ENCODE measurements at regions not wholly inside any gene's neighbourhood (a gene's known extent, or its start where the extent isn't known, plus 50 kb on each side); places are given as distances from the start of the nearest gene placed in this dataset.

DNA sequence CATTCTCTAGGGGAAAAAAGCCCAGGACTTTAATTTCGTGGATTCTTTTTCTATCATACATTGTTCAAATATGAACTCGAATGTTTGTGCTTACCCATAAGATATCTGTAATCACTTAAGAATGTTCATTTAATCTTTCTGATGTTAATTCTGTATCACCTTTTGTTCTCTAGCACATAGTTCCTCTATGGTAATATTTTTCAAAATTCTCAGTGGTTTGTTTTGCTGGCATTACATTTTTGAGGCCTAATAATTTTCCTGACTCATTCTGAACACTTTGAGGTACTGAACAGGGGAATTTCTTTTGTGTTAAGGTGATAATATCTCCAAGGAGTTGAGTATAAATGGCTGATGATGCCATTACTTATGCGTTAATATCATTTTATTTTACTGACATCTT lies 490.7 kb upstream of the PITX2 start (continued):
- TF ChIP-seq, protein P1, sequence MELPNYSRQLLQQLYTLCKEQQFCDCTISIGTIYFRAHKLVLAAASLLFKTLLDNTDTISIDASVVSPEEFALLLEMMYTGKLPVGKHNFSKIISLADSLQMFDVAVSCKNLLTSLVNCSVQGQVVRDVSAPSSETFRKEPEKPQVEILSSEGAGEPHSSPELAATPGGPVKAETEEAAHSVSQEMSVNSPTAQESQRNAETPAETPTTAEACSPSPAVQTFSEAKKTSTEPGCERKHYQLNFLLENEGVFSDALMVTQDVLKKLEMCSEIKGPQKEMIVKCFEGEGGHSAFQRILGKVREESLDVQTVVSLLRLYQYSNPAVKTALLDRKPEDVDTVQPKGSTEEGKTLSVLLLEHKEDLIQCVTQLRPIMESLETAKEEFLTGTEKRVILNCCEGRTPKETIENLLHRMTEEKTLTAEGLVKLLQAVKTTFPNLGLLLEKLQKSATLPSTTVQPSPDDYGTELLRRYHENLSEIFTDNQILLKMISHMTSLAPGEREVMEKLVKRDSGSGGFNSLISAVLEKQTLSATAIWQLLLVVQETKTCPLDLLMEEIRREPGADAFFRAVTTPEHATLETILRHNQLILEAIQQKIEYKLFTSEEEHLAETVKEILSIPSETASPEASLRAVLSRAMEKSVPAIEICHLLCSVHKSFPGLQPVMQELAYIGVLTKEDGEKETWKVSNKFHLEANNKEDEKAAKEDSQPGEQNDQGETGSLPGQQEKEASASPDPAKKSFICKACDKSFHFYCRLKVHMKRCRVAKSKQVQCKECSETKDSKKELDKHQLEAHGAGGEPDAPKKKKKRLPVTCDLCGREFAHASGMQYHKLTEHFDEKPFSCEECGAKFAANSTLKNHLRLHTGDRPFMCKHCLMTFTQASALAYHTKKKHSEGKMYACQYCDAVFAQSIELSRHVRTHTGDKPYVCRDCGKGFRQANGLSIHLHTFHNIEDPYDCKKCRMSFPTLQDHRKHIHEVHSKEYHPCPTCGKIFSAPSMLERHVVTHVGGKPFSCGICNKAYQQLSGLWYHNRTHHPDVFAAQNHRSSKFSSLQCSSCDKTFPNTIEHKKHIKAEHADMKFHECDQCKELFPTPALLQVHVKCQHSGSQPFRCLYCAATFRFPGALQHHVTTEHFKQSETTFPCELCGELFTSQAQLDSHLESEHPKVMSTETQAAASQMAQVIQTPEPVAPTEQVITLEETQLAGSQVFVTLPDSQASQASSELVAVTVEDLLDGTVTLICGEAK (IDR thresholded peaks at IDR 0.05; ENCODE audit: borderline replicate concordance) = no peak
- TF ChIP-seq CHD1 (IDR thresholded peaks at IDR 0.05; ENCODE audit: low read depth, low read length) (no peak), CHD2 (IDR thresholded peaks at IDR 0.05; ENCODE audit: borderline replicate concordance, low read depth, low read length) (no peak), FOS (IDR thresholded peaks at IDR 0.05; ENCODE audit: borderline replicate concordance, extremely low read depth, insufficient read length) (no peak), MEF2B (IDR thresholded peaks at IDR 0.05; ENCODE audit: partially characterized antibody, poor library complexity, severe bottlenecking) (no peak), RUNX3 (IDR thresholded peaks at IDR 0.05; ENCODE audit: low read length) (no peak), YY1 (IDR thresholded peaks at IDR 0.05; ENCODE audit: low read depth, low read length) (no peak)
- TF ChIP-seq, protein P2, sequence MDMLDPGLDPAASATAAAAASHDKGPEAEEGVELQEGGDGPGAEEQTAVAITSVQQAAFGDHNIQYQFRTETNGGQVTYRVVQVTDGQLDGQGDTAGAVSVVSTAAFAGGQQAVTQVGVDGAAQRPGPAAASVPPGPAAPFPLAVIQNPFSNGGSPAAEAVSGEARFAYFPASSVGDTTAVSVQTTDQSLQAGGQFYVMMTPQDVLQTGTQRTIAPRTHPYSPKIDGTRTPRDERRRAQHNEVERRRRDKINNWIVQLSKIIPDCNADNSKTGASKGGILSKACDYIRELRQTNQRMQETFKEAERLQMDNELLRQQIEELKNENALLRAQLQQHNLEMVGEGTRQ (IDR thresholded peaks at IDR 0.05; ENCODE audit: borderline replicate concordance, low read depth, low read length) = no peak
- TF ChIP-seq, protein P3, sequence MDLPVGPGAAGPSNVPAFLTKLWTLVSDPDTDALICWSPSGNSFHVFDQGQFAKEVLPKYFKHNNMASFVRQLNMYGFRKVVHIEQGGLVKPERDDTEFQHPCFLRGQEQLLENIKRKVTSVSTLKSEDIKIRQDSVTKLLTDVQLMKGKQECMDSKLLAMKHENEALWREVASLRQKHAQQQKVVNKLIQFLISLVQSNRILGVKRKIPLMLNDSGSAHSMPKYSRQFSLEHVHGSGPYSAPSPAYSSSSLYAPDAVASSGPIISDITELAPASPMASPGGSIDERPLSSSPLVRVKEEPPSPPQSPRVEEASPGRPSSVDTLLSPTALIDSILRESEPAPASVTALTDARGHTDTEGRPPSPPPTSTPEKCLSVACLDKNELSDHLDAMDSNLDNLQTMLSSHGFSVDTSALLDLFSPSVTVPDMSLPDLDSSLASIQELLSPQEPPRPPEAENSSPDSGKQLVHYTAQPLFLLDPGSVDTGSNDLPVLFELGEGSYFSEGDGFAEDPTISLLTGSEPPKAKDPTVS (IDR thresholded peaks at IDR 0.05; ENCODE audit: low read depth, low read length) = no peak
